NB4 (cell line): ENCODE measurements at regions not wholly inside any gene's neighbourhood (a gene's known extent, or its start where the extent isn't known, plus 50 kb on each side); places are given as distances from the start of the nearest gene placed in this dataset.

ENCODE experiments used
- CTCF ChIP-seq: IDR thresholded peaks from one replicate; pipeline ENCODE4 v1.5.1; 2012; ENCODE audit warnings: low read depth, low read length
- MAX ChIP-seq: IDR thresholded peaks from 2 replicates; pipeline ENCODE4 v1.6.1; 2011; ENCODE audit warnings: low read depth, low read length
- MYC ChIP-seq: IDR thresholded peaks from 2 replicates; pipeline ENCODE4 v1.6.1; 2011; ENCODE audit warnings: low read depth, low read length
- POLR2A ChIP-seq: IDR thresholded peaks from 2 replicates; pipeline ENCODE4 v1.6.1; 2011; ENCODE audit warnings: mild to moderate bottlenecking; ENCODE audit not compliant: insufficient read length; ENCODE audit errors: extremely low read depth

GRCh38 chr6:137402143-137402680 lies 92.0 kb downstream of the OLIG3 start:
- TF ChIP-seq CTCF (no peak), POLR2A (no peak), MAX (no peak), MYC (no peak)
